ENCODE measurements at regions not wholly inside any gene's neighbourhood (a gene's known extent, or its start where the extent isn't known, plus 50 kb on each side); places are given as distances from the start of the nearest gene placed in this dataset.
"Not testable (repeated sequence)": the region's sequence is repeated elsewhere in the genome, so short reads cannot be mapped to it uniquely, and the experiment has no call there.

- DNase-seq = peak; percentile 55
These were observed 602.8 kb upstream of the DIPK2B start for GRCh38 chrX:45803383-45803921.

GRCh38 chrX:45801554-45801953 lies 600.9 kb upstream of the DIPK2B start:
- no peak for DNase-seq

GRCh38 chrX:45800746-45801453 lies 600.2 kb upstream of the DIPK2B start:
- DNase-seq = not testable (repeated sequence)

GRCh38 chrX:45799576-45799975 lies 598.9 kb upstream of the DIPK2B start:
- no peak for DNase-seq

GRCh38 chrX:45795546-45795945 lies 594.9 kb upstream of the DIPK2B start:
- no peak for DNase-seq

GRCh38 chrX:45794995-45795337 lies 594.3 kb upstream of the DIPK2B start:
- DNase-seq = no peak

- no peak for DNase-seq
These were observed 593.8 kb upstream of the DIPK2B start for GRCh38 chrX:45794323-45794994.

- DNase-seq = no peak
These were observed 588.3 kb upstream of the DIPK2B start for GRCh38 chrX:45788941-45789348.

- no peak for DNase-seq
These were observed 587.6 kb upstream of the DIPK2B start for GRCh38 chrX:45788315-45788714.

- DNase-seq = no peak
These were observed 583.9 kb upstream of the DIPK2B start for GRCh38 chrX:45784590-45784989.

GRCh38 chrX:45783002-45783401 lies 582.3 kb upstream of the DIPK2B start:
- no peak for DNase-seq

- DNase-seq = peak; percentile 14
These were observed 581.4 kb upstream of the DIPK2B start for GRCh38 chrX:45781901-45782553.

GRCh38 chrX:45778616-45779015 lies 577.9 kb upstream of the DIPK2B start:
- DNase-seq = no peak

GRCh38 chrX:45777366-45777765 lies 576.7 kb upstream of the DIPK2B start:
- no peak for DNase-seq

GRCh38 chrX:45775468-45775867 lies 574.8 kb upstream of the DIPK2B start:
- DNase-seq = peak; percentile 19

GRCh38 chrX:45774961-45775360 lies 574.3 kb upstream of the DIPK2B start:
- DNase-seq = peak; percentile 44

GRCh38 chrX:45773572-45773971 lies 572.9 kb upstream of the DIPK2B start:
- DNase-seq = no peak

GRCh38 chrX:45771560-45772340 lies 571.1 kb upstream of the DIPK2B start:
- DNase-seq = no peak

- DNase-seq = peak; percentile 43
These were observed 570.4 kb upstream of the DIPK2B start for GRCh38 chrX:45771114-45771513.

- peak; percentile 54 for DNase-seq
These were observed 569.3 kb upstream of the DIPK2B start for GRCh38 chrX:45769761-45770582.

GRCh38 chrX:45768666-45769236 lies 568.1 kb upstream of the DIPK2B start:
- no peak for DNase-seq

- DNase-seq = peak; percentile 26
These were observed 566.4 kb upstream of the DIPK2B start for GRCh38 chrX:45766981-45767501.

Measured in kidney glomerular epithelial cell (primary cell).